ENCODE measurements at regions not wholly inside any gene's neighbourhood (a gene's known extent, or its start where the extent isn't known, plus 50 kb on each side); places are given as distances from the start of the nearest gene placed in this dataset.

DNA sequence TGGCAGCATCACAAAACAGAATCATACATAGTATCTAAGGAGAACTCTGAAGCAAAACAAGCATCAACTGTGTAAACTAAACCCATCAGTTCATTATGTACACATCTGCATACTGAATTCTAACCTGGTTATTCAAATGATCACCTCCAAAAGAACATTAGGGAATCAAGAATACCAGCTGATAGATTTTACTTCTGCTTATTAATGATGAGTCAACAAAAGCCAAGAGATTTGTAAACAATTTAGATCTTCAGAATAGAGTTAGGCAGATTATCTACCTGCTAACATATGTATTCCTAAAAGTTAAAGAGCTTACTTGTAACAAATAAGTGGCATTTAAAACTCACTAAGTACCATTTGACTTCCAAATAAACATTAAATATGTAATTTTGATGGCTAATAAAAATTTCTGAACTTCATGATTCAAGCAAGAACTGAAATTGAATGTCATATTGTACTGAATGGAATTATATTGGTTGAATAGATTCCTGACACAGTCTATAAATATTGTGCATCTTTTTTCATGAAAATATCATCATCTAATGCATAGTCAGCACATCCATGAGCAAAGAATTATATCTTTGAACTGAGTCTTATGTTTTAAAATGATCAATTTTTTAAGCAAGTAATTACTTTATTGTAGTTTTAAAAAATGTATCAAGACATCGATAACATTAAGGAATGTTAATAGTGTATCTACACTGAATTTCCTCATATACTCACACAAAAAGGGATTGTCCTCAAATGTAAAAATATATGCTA lies 470.5 kb downstream of the GRXCR1 start:
- TF ChIP-seq, protein P1, sequence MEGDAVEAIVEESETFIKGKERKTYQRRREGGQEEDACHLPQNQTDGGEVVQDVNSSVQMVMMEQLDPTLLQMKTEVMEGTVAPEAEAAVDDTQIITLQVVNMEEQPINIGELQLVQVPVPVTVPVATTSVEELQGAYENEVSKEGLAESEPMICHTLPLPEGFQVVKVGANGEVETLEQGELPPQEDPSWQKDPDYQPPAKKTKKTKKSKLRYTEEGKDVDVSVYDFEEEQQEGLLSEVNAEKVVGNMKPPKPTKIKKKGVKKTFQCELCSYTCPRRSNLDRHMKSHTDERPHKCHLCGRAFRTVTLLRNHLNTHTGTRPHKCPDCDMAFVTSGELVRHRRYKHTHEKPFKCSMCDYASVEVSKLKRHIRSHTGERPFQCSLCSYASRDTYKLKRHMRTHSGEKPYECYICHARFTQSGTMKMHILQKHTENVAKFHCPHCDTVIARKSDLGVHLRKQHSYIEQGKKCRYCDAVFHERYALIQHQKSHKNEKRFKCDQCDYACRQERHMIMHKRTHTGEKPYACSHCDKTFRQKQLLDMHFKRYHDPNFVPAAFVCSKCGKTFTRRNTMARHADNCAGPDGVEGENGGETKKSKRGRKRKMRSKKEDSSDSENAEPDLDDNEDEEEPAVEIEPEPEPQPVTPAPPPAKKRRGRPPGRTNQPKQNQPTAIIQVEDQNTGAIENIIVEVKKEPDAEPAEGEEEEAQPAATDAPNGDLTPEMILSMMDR (IDR thresholded peaks at IDR 0.05): no peak
- no peak for TF ChIP-seq POLR2A (IDR thresholded peaks at IDR 0.05)
